Colon (tissue), 2 donors: ENCODE measurements at regions not wholly inside any gene's neighbourhood (a gene's known extent, or its start where the extent isn't known, plus 50 kb on each side); places are given as distances from the start of the nearest gene placed in this dataset.

Source experiments
- FAIRE-seq: peaks from 2 replicates; lab custom pipeline; 2012; peaks lifted over from hg19 to GRCh38; lab: Jason Lieb, UNC
- donor health status: control.
- donor health status: control.

DNA sequence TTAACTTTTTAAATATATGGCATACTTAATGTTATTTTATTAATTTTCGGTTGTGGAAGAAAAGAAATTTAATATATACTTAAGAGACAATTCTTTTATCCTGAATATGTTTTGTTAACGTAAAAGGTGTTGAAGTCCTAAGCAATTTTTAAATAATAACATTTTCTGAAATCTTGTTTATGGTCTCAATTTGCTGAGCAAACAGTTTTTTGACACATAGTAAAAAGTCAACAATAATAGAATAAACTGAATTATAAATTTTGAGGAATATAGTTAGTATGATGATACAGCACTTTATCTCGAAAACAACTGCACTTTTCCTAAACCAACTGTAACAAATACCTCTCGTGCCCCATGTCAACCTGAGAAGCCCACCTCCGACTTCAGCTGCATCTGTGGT is 229.8 kb upstream of the TARS1 start:
- FAIRE-seq: no peak

DNA sequence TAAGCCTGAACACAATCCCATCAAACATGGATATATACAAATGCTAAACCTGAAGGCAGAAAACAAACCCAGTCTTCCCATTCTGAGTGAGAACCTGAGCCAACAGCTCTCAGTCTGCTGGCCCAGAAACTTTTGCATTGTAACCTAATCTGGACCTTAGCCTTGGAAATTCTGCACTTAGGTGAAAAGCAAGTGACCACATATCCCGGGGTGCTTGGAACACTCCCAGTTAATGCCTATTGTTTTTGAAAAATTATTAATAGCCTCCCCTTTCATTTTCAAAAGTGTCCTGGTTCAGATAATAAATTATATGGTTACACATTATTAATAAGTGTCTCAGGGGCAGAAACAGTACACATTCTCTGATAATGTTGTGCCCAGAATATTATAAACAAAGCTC is 228.3 kb upstream of the TARS1 start:
- no peak for FAIRE-seq

DNA sequence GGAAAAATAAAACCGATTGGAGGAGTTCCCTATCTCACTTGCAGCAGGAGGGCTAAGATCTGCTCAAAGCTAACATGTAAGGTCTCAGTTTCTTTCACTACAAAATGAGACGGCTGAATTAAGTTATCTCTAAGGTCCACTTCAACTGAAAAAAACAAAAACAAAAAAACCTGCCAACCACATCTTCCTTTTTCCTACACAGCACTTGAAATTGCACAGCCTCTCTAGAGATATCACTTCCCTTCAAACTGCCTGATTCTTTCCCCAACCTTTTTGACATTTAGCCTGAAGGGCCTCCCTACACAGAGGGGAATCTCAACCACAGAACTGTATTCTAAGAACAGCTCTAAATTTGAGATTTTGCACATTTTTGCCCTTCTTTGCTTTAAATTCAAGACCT is 227.9 kb upstream of the TARS1 start:
- no peak for FAIRE-seq

DNA sequence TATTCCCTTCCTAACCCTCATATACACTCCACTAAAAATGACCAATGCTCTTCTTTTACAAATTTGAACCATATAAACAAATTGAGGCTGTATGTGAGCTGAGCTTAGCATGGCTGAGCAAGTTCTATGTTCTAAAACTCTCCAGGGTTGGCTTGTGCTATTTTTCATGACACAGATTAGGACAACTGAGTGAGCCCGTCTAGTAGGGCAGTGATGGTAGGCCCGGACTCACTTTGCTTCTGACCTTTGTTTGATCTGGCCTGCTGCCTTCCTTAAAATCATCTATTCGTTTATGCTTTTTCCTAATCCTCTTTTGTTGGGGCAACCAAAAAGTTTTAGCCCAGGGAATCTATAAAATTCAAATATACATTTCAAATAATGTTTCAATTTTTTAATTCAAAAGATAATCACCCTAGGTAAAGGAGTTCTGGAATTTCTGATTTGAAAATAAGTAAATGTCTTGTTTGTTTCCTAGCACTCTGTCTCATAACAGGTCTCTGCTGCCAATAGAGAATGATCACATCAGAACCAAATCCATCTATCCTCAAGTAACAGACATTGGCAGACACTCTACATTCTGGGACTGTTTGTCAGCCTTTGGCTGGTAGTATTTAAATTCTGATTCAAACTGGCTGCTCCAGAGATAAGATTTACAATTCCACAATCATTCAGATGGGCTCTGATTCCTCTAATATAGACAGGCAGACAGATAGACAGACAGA is 217.0 kb upstream of the TARS1 start:
- no peak for FAIRE-seq

DNA sequence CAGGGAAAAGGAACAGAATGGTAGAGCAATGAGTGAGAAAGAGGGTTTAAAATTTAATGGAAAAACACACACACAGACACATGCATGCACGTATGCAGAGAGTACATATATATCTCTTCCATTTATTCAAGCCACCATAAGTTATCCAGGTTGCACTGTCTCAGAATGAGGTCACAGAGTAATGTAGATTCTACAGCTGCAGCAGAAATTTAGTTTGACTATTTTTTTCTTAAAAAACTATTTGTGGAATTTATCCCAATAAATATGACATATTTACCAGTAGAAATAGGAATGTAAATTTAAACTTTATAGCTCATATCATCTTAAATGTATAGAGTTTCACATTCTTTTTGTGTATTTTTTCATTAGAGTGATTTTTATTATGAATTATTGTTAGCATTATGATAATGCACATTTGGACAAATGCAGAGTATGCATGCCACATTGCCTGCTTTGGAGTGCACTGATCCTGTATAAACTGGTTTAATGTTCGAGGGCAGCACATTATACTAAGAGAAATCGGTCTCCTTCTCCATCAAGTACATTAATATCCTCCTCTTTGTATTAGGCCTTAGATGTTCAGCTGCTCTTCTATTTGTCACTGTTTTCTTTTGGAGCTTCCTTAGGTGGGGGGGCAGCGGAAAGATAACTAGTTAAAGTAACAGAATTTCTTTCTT is 216.3 kb upstream of the TARS1 start:
- FAIRE-seq: no peak

DNA sequence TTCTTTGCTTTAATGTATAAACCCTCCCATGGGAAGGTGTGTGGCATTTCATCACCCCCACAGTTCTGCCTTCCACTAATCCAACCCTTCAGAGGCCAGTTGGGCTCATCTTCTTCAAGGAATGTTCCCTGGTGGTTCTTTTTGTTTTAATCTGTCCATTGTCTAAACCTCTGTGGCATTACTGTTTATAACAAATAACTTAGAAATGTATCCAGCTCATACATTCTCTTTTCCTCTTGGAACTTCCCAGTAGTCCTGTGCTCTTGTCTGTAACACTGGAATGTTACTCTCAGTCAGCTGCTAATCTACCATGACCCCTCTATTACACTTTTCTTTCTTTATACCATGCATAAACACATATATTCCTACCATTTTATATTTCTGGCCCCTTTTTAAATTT is 213.5 kb upstream of the TARS1 start:
- no peak for FAIRE-seq

DNA sequence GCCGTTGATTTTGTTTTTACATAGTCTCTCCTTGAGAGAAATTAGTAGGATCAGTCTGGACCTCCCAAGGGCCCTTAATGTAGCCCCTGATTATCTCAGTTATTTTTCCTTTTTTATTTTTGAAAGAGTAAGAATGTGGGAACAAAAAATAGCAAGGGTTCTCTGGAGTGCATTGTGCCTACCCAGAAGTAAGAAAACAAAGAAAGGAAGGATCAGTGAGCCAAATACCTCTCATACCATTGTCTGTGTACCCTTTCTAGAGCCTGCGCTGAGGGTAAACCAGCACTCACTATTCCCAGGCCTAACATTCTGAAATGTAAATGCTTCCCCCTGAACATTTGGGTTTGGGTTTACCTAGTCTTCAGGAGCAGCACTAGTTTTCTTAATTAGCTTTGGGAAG is 213.0 kb upstream of the TARS1 start:
- FAIRE-seq: no peak

DNA sequence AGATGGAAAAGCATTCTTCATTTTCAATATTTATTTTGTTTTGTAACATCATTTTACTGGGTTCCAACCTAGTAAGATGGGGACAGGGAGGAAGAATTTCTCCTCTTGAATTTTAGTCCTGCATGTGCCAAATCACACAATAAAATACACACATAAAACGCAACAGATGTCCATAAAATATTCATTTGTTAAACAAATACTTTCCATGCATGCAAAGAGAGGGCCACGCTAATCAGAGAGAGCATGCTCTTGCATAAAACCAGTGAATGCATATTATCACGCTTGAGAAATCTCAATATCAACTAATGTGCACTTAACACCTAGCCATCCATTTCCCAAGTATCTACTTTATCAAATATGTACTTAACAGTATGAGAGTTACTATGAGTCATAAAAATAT is 212.6 kb upstream of the TARS1 start:
- no peak for FAIRE-seq

DNA sequence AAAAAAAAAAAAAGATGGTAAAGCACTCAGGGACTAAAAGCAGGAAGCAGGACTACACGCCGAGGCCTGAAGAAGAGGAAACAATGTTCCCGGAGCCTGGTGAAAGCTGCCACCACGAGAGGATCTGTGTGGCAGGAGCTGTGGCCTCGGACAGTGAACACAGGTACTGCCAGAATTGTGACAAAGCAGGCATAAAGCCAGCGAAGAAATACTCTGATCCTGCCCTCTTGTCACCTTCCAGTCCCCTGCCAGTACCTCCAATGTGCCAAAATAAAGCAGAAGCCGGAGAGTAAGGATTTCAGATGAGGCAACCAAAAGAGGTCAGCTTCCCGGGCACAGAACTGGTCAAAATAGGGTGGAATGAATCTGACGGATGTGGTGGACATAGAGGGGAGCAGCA is 211.5 kb upstream of the TARS1 start:
- no peak for FAIRE-seq

DNA sequence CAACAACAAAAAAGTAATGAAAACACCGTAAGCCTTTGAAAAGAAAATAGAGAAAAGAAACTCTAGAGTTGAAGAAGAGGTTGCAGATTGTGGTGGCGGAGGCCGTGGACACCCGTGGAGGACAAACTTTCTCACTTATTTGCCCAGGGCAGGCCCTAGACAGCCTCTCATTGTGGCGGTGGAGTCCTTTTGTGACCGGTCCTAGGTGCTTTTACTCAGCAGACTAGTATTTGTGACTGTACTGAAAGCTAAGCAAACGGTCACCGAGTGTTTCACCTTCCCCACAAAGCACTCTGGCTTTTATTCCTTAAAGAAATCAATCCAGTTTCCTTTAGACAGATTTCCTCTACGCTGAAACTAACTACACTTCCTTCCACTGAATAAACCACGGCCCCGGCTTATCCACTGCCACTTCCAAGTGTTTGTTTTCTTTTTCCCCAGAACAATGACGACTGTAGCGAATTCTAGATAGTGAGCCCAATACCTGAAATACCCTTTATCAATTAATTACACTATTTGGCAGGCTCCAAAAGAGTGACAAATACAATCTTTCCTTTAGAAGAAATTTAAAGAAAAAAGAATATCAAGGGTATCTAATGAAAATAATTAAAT is 210.2 kb upstream of the TARS1 start:
- no peak for FAIRE-seq

DNA sequence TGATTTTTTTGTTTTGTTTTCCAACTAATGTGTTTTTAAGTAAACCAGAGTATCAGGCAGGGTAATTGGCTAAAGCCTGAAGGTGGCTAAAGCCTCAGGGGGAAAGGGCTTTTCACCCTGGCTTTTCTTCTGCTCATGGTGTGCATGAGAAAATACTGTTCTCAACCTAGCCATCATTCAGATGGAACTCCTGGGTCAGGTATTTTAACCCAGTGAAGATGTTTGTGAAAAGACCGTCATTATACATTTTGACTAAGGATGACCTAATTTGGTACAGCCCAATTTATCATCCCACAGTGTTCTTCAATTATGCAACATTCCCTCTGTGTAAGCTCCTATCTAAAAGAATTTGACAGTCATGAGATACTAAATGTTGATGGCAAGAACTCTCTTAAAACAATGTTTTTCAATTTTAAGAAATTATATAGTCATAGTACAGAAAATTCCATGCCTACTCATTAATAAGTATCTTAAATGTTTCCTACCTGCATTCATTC is 209.5 kb upstream of the TARS1 start:
- FAIRE-seq: no peak

DNA sequence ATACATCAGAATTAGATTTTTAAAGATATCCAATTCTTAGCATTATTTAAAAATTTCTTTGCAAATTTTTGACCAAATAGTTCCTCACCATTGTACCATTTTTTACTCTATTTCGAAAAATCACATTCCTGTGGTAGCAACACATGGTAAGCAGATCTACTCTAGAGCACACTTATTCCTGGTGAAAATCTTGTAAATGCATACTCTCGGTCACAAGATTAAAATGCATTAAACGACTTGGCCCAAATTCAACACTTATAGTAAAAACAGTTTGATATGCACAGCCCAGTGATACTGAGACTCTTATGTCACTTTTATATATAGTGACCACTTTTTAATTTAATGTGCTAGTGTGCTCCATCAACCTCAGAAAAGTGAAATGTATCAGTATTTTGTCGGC is 208.8 kb upstream of the TARS1 start:
- no peak for FAIRE-seq

DNA sequence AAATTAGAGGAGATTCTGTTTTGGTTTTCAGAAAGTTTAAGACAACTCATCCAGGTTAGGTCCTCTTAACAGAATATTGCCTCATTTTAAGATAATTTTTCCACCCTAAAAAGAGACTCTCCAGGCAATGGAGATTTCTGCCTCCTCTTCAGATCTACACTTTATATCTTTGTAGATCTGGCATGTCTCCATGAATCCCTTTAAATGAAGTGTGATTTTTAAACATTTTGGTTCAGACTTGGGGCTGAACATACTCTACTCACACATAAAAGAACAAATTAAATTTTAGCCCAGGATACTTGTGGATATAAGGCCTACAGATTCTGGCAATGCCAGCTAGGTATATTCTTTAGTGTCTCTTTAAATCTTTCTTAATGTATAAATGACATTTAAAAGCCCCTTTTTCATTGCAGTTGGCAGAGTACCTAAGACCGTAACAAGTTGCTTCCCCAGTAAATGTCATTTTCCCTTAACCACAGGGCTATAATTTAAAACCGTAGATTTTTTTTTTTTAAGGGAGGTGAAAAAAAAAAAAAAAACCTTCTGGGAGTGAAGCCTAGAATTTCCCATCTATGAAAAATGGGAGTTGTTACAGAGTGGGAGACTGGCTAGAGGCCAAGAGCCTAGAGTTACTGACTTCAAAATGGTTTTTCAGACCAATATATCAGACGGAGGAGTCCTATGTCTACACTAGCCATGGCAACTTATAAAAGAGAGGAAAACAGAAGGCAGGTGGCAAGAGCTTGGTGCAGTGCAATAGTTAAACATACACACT is 207.8 kb upstream of the TARS1 start:
- FAIRE-seq: no peak

DNA sequence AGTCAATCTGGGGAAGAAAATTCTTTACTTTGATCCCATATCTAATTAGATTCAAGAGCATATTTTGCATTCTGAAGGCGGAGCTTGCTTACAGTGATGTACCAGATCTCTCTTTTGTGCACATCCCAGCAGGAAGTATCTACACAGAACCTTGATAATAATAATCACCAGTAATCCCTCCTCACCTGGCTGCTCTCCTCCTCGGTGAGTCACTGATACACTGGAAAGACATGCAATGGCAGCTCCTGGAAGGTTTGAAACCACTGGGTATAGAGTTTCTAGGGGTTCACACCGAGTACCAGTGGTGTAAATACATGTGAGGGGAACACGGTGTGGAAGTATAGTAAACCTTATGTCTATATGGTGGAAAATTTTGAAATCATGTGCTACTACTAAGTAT is 205.5 kb upstream of the TARS1 start:
- no peak for FAIRE-seq

DNA sequence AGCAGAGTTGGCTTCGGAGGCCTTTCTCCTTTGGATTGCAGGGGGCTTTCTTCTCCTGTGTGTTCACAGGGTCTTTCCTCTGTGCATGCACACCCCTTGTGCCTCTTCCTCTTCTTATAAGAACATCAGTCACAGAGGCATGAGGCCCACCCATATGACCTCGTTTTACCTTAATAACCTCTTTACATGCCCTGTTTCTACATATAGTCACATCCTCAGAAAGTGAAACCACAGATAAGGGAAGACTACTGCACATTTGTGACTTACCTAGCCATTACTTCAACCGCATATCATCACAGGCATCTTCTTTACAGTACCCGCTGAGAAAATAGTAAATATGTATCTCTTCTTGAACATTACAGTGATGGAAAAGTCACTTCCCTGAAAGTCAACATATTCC is 204.9 kb upstream of the TARS1 start:
- no peak for FAIRE-seq

DNA sequence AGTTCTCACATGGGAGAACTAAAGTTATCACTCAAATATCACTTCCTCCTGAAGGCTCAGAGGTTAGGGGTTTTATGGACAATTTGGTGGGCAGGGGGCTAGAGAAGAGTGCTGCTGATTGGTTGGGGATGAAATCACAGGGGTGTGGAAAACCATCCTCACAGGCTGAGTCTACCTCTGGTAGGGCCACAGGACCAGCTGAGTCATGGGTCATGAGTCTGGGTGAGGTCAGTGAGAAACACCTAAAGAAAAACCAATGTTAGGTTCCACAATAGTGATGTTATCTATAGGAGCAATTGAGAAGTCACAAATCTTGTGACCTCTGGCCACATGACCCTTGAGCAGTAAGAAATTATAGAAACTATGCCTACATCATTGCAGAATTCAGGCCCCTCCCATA is 203.3 kb upstream of the TARS1 start:
- no peak for FAIRE-seq

DNA sequence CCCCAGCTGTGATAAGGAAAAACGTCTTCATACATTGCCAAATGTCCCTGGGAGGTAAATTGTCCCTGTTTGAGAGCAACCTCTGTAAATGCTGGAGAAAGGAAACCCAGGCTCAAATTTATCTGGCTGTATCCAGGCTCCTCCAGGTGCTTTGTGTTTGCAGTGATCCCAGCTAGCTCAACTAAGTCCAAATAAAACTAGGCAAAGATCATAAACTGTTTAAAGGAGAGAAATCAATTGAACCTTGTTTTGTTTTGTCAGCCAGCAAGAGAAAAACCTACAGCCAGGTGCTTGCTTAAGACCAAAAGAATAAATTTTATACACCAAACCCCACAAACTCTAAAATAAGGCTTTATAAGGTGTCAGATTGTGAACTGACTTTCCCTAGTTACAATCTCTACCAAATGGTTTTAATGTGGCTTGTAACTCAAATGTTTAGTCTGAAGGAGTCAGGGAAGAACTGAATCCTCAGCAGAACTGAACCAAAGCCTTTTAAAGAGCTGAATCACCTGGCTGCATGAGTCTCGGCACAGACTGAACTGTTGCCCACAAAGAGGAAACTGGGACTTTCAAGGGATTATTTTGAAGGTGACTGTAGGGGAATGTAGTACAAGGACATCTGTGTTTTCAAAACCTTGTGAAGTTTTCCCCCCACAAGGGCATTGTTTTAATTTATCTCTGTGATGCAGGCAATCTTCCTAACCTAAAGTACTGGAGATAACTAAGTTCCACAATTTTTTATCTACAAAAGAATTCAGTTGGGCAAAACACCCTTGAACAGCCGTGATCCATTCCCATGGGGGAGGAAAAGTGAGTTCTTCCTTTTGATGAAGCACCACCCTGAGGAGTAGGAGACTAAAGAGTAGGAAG is 201.7 kb upstream of the TARS1 start:
- no peak for FAIRE-seq

DNA sequence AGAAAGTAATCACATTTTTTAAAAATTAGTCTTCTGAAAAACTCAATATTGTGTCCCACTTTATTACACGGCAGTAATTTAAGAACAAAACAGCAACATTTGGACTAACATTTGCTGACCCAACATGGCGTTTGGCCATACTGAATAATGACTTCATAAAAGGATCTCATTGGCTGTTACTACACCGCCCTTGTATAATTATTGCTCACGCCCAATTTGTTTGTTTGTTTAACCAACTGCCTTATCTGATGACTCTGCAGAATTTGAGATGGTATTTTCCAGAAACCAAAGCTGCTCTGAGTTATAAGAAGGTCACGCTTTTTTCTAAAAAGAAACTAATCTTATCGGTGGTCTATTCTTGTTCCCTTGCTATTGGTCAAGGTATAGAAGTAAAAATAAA is 200.2 kb upstream of the TARS1 start:
- no peak for FAIRE-seq

DNA sequence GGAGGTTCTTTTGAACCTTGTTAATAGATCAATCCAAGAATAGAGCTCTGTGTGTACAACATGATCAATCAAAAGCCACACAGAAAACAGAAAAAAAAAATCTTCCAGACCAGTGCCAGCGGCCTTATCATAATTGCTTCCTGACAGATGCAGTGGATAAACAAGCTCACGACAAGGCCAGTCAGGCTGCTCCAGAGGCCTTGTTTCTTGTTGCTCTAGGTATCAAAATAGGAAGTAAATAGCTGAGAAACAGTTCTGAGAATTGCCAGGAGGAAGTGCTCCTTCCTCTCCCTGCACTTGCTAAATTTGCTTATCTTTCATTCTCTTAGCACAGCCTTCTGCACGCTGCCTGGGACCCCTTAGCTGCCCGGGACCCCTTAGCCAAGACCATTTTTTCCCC is 199.0 kb upstream of the TARS1 start:
- FAIRE-seq: no peak

DNA sequence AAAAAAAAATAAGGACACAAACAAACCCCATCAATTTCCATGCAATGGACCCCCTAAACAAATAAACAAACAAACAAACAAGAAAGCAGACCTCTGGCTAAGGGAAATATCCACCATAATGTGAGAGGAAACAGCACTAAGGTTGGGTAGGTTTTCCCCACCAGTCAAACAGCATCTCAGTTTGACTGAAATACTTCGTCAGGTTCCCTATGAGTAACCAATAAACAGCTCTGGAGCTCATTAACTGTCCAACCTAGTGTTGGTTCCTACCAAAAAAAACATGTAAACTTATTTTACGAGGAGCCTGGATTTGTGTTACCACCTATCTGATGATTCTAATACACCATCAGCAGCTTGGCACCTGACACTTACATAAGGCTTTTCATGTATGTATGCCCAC is 198.5 kb upstream of the TARS1 start:
- no peak for FAIRE-seq

DNA sequence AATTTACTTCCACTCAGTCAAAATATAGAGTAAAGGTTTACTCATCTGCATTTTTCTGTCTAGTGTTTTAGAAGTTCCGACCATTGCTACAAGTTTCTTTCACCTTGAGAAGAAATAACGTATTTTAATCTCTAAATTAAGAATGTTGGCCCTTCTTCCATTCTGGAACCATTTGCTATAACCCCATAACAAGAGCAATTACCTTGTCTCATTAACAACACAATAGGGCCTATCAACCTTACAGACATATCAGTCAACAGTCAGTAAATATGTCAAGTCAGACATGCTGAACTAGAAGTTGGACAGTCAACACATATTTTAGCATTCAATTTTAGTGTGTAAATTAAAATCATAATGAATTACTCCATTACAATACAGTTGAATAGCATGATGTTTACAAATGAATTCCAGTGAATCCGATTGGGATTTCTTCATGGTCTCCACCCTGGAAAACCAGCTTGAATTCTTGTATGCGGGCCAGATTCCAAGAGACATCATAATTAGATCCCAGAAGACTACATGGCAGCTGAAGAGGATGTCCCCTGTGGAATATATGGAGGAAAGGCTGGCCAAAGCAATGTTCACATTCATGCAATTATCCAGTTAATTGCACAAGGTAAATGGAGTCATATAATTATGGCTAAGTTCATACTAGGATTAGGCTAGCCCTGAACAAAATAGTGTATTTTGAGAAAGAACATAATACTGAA is 196.2 kb upstream of the TARS1 start:
- FAIRE-seq: no peak
